A673 (cell line): ENCODE measurements at regions not wholly inside any gene's neighbourhood (a gene's known extent, or its start where the extent isn't known, plus 50 kb on each side); places are given as distances from the start of the nearest gene placed in this dataset.
A peak's percentile ranks its signal among the peaks of the same experiment; 100 is the strongest.

ENCODE experiments used
- EZH2 ChIP-seq: fragments of 200-600 bp; sonication (generic); IDR thresholded peaks from 2 replicates; pipeline ENCODE4 v1.6.1; 2017; ENCODE audit warnings: borderline replicate concordance, low read depth, mild to moderate bottlenecking, mixed read lengths, antibody characterized with exemption, low read length; ENCODE audit not compliant: poor library complexity, severe bottlenecking
- TF ChIP-seq, protein P1 (sequence below): fragments of 300-800, 200-600 bp; sonication (generic); conservative IDR thresholded peaks from 2 replicates; pipeline ENCODE4 v1.5.1; 2017; ENCODE audit warnings: low read depth, mild to moderate bottlenecking, antibody characterized with exemption, low read length, moderate library complexity, mixed read lengths

DNA sequence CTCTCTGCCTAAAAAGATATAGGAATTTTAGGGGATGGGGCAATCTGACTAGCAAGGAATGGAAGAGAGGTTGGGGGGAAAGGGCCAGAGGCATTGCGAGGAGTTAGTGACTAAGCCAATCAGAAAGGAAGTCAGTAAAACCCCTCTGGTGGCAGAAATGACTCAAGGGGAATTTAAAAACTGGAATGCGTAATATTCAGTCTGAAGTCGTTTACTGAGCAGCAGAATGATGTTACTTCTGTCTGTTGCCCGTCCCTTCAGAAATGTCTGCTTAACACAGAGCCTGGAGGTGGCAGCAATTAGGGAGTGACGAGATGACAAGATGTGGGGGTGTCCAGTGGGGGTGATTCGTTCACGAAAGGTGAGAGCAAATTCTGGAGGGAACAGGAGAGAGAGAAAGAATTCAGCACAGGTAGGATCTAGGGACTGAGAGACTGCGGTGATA is 107.7 kb upstream of the CLMP start:
- TF ChIP-seq, protein P1, sequence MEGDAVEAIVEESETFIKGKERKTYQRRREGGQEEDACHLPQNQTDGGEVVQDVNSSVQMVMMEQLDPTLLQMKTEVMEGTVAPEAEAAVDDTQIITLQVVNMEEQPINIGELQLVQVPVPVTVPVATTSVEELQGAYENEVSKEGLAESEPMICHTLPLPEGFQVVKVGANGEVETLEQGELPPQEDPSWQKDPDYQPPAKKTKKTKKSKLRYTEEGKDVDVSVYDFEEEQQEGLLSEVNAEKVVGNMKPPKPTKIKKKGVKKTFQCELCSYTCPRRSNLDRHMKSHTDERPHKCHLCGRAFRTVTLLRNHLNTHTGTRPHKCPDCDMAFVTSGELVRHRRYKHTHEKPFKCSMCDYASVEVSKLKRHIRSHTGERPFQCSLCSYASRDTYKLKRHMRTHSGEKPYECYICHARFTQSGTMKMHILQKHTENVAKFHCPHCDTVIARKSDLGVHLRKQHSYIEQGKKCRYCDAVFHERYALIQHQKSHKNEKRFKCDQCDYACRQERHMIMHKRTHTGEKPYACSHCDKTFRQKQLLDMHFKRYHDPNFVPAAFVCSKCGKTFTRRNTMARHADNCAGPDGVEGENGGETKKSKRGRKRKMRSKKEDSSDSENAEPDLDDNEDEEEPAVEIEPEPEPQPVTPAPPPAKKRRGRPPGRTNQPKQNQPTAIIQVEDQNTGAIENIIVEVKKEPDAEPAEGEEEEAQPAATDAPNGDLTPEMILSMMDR: peak; percentile 24; the same call in 1 of the 2 replicates
- no peak for TF ChIP-seq EZH2
